Stomach (tissue), 4 donors: ENCODE measurements at regions not wholly inside any gene's neighbourhood (a gene's known extent, or its start where the extent isn't known, plus 50 kb on each side); places are given as distances from the start of the nearest gene placed in this dataset.

Source experiments
- CTCF ChIP-seq, 7 experiments: fragments of 450-650 bp in 4 of 7; fragments of 200-600 bp in 3 of 7; sonication (generic) in 3 of 7; IDR thresholded peaks; one replicate each; pipeline ENCODE4 v1.5.1; 2016 to 2019; ENCODE audit warnings: antibody characterized with exemption in 7 of 7, control low read depth in 2 of 7, mild to moderate bottlenecking in 1 of 7
- EP300 ChIP-seq: sonication (generic); formaldehyde crosslinking; IDR thresholded peaks from one replicate; pipeline ENCODE4 v1.6.1; 2017; ENCODE audit warnings: antibody characterized with exemption
- POLR2A ChIP-seq, 4 donors: fragments of 450-650 bp; IDR thresholded peaks; one replicate each; pipeline ENCODE4 v1.6.1; 2016; ENCODE audit warnings: antibody characterized with exemption in 4 of 4, control low read depth in 2 of 4, mild to moderate bottlenecking in 1 of 4, moderate library complexity in 1 of 4

- no peak for TF ChIP-seq CTCF (IDR thresholded peaks at IDR 0.05)
- TF ChIP-seq POLR2A (IDR thresholded peaks at IDR 0.05), result no peak
- TF ChIP-seq EP300, result no peak
Measured at GRCh38 chr14:99024926-99025325, 247.1 kb downstream of the BCL11B start.
